Thoracic aorta (tissue), 2 donors: ENCODE measurements at regions not wholly inside any gene's neighbourhood (a gene's known extent, or its start where the extent isn't known, plus 50 kb on each side); places are given as distances from the start of the nearest gene placed in this dataset.

ENCODE experiments used
- ATAC-seq: fragments of 150-250 bp; one replicate; pipeline ENCODE4 v1.8.0; 2017; ENCODE audit warnings: low read depth; ENCODE audit not compliant: insufficient number of reproducible peaks, low FRiP score
- DNase-seq: peaks from one replicate; pipeline ENCODE4 v3.0.0-alpha.2; 2020; ENCODE audit warnings: low spot score
- H3K27ac ChIP-seq, 2 donors: fragments of 200-600 bp; sonication (generic); 1 replicate in 1 of 2; 2 replicates in 1 of 2; pipeline ENCODE4 v1.5.1; 2016; ENCODE audit warnings: mild to moderate bottlenecking in 2 of 2, moderate library complexity in 2 of 2
- H3K27me3 ChIP-seq: fragments of 200-600 bp; sonication (generic); replicated peaks from 2 replicates; pipeline ENCODE4 v1.6.0; 2016; ENCODE audit warnings: mild to moderate bottlenecking; ENCODE audit not compliant: insufficient read depth
- H3K36me3 ChIP-seq: fragments of 200-600 bp; sonication (generic); one replicate; pipeline ENCODE4 v1.5.1; 2016
- H3K4me1 ChIP-seq, 2 donors: fragments of 200-600 bp; sonication (generic); 1 replicate in 1 of 2; 2 replicates in 1 of 2; pipeline versions ENCODE4 v1.5.1 to v1.6.0; 2016; ENCODE audit warnings: low read depth in 2 of 2, mild to moderate bottlenecking in 1 of 2; ENCODE audit not compliant: control insufficient read depth in 1 of 2
- H3K4me3 ChIP-seq: fragments of 200-600 bp; sonication (generic); 2 replicates; pipeline ENCODE4 v1.5.1; 2016; ENCODE audit warnings: mild to moderate bottlenecking
- H3K9me3 ChIP-seq: fragments of 200-600 bp; sonication (generic); 2 replicates; pipeline ENCODE4 v1.5.1; 2016
- TF ChIP-seq, protein P1 (sequence below): fragments of 200-600 bp; sonication (generic); IDR thresholded peaks from one replicate; pipeline ENCODE4 v1.5.1; 2019; ENCODE audit warnings: antibody characterized with exemption

DNA sequence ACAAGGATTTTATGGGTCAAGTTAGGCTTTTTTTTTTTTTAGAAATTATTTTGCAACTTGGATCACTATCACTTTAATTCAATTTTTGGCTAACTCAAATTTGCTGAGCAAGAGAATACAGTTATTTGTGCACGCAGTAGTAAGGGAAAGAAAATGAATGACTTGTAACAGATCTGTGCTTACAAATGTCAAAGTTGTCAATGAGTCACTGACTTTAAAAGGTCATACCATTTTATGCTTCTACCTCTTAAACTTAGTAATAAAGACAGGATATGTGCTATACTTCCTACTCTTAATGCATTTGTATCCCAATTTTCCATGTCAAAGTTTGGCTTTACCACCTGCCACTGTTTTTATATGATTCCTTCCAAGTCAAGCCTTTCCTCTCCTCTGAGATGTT is 131.1 kb upstream of the FBXO33 start:
- TF ChIP-seq, protein P1, sequence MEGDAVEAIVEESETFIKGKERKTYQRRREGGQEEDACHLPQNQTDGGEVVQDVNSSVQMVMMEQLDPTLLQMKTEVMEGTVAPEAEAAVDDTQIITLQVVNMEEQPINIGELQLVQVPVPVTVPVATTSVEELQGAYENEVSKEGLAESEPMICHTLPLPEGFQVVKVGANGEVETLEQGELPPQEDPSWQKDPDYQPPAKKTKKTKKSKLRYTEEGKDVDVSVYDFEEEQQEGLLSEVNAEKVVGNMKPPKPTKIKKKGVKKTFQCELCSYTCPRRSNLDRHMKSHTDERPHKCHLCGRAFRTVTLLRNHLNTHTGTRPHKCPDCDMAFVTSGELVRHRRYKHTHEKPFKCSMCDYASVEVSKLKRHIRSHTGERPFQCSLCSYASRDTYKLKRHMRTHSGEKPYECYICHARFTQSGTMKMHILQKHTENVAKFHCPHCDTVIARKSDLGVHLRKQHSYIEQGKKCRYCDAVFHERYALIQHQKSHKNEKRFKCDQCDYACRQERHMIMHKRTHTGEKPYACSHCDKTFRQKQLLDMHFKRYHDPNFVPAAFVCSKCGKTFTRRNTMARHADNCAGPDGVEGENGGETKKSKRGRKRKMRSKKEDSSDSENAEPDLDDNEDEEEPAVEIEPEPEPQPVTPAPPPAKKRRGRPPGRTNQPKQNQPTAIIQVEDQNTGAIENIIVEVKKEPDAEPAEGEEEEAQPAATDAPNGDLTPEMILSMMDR, result no peak
- no peak overlapping the region for H3K27ac ChIP-seq
- H3K27me3 ChIP-seq, result no peaks in the 10 kb centered on the region
- no peak for DNase-seq
- H3K4me3 ChIP-seq, result no peak overlapping the region
- H3K4me1 ChIP-seq, result peaks cover 0 to 6% of the 10 kb centered on the region in 2 donors
- ATAC-seq, result no peak
- no peaks in the 10 kb centered on the region for H3K36me3 ChIP-seq
- peaks cover 9% of the 10 kb centered on the region for H3K9me3 ChIP-seq

DNA sequence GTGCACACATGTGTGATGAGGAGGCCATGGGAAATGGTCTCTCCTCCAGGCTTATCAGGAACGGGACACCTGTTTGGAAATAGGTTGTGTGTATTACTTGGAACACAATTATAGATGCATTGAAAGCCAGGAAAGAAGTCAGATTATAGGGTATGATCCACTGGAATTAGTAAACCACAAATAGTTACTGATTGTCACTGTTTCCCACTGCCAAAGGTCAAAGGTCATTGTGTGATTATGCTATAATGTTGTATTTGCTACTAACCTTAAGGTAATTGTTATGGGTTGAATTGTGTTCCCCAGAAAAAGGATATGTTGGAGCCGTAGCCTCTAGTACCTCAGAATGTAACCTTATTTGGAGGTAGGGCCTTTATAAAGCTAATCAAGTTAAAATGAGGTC is 129.9 kb upstream of the FBXO33 start:
- peaks cover 0 to 6% of the 10 kb centered on the region in 2 donors for H3K4me1 ChIP-seq
- no peaks in the 10 kb centered on the region for H3K27me3 ChIP-seq
- TF ChIP-seq, protein P1, result no peak
- ATAC-seq, result no peak
- no peak overlapping the region for H3K27ac ChIP-seq
- H3K4me3 ChIP-seq, result no peak overlapping the region
- DNase-seq, result no peak
- H3K9me3 ChIP-seq, result peaks cover 10% of the 10 kb centered on the region
- H3K36me3 ChIP-seq, result no peaks in the 10 kb centered on the region

DNA sequence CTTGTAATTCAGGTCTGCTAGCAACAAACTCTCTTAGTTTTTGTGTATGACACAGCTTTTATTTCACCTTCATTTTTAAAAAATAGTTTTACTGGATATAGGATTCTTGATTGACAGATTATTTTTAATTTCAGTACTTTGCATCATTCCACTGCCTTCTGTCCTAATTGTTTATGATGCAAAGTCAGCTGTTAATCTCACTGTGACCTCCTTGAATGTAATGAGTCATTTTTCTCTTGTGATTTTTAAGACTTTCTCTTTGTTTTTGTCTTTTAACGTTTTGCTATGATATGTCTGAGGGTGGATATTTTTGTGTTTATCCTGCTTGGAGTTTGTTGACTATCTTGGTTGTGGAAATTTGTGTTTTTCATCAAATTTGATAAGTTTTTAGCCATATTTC is 126.3 kb upstream of the FBXO33 start:
- Histone ChIP-seq H3K4me3 (no peak overlapping the region), H3K36me3 (no peaks in the 10 kb centered on the region), H3K27ac (no peak overlapping the region), H3K4me1 (peaks cover 7 to 22% of the 10 kb centered on the region in 2 donors), H3K9me3 (peaks cover 10% of the 10 kb centered on the region), H3K27me3 (no peaks in the 10 kb centered on the region)
- ATAC-seq, result no peak
- TF ChIP-seq, protein P1, result no peak
- DNase-seq, result no peak

DNA sequence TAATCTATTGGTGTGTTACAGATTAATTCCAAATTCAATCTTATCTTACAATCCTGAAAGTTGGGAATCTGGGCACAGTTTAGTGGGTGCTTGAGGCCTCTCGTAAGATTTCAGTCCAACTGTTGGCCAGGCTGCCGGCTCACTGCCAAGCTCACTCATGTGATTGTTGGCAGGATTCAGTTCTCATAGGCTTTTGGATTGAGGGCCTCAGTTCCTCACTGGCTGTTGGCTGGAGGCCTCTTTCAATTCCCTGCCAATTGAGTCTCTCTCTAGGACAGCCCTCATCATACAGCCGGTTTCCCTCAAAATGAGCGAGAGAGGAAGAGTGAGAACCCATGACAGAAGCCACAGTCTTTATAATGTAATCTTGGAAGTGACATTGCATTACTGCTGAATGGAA is 123.5 kb upstream of the FBXO33 start:
- TF ChIP-seq, protein P1, result no peak
- Histone ChIP-seq H3K27me3 (no peaks in the 10 kb centered on the region), H3K9me3 (peaks cover 10% of the 10 kb centered on the region), H3K36me3 (no peaks in the 10 kb centered on the region), H3K4me1 (peaks cover 7 to 17% of the 10 kb centered on the region in 2 donors), H3K4me3 (no peak overlapping the region), H3K27ac (peak overlapping the region; percentile 0 to 5)
- DNase-seq (no peak), ATAC-seq (no peak)

DNA sequence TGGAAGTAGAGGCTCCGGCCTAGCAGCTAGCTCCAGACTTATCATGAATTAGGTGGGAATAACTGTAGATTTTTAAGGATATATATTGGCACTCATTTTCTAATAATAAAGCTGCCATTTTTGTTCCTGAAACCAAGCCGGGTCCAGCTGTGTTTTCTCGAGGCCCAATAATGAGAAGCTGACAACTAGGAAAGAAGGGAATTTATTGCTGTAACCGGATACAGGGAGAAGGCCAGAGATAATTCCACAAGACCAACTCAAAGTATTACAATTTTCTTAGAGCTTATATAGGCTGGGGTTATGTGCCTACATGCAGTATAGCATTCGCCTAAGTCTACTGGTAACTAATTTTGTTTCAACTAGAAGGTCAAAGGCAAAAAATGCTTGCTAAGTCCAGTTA is 122.3 kb upstream of the FBXO33 start:
- TF ChIP-seq, protein P1, result no peak
- ATAC-seq (no peak), DNase-seq (no peak)
- Histone ChIP-seq H3K4me3 (no peak overlapping the region), H3K27me3 (no peaks in the 10 kb centered on the region), H3K27ac (no peak overlapping the region), H3K9me3 (peaks cover 10% of the 10 kb centered on the region), H3K36me3 (no peaks in the 10 kb centered on the region), H3K4me1 (peaks cover 7 to 17% of the 10 kb centered on the region in 2 donors)
